Tibial nerve (tissue), 3 donors: ENCODE measurements at regions not wholly inside any gene's neighbourhood (a gene's known extent, or its start where the extent isn't known, plus 50 kb on each side); places are given as distances from the start of the nearest gene placed in this dataset.

ENCODE experiments used
- POLR2A ChIP-seq, 2 donors: fragments of 450-650 bp; IDR thresholded peaks; one replicate each; pipeline ENCODE4 v1.6.1; 2017; ENCODE audit warnings: antibody characterized with exemption in 2 of 2, mild to moderate bottlenecking in 2 of 2, moderate library complexity in 2 of 2
- TF ChIP-seq, protein P1 (sequence below), 5 experiments: fragments of 200-600 bp in 3 of 5; fragments of 450-650 bp in 2 of 5; sonication (generic) in 3 of 5; IDR thresholded peaks; one replicate each; pipeline ENCODE4 v1.5.1; 2016 to 2019; ENCODE audit warnings: antibody characterized with exemption in 5 of 5, mild to moderate bottlenecking in 3 of 5, moderate library complexity in 2 of 5

GRCh38 chr12:5264006-5264405, 167.9 kb upstream of the NTF3 start:
- TF ChIP-seq, protein P1, sequence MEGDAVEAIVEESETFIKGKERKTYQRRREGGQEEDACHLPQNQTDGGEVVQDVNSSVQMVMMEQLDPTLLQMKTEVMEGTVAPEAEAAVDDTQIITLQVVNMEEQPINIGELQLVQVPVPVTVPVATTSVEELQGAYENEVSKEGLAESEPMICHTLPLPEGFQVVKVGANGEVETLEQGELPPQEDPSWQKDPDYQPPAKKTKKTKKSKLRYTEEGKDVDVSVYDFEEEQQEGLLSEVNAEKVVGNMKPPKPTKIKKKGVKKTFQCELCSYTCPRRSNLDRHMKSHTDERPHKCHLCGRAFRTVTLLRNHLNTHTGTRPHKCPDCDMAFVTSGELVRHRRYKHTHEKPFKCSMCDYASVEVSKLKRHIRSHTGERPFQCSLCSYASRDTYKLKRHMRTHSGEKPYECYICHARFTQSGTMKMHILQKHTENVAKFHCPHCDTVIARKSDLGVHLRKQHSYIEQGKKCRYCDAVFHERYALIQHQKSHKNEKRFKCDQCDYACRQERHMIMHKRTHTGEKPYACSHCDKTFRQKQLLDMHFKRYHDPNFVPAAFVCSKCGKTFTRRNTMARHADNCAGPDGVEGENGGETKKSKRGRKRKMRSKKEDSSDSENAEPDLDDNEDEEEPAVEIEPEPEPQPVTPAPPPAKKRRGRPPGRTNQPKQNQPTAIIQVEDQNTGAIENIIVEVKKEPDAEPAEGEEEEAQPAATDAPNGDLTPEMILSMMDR (IDR thresholded peaks at IDR 0.05): no peak
- TF ChIP-seq POLR2A (IDR thresholded peaks at IDR 0.05): no peak
